OCI-M2 (cell line): ENCODE measurements at regions not wholly inside any gene's neighbourhood (a gene's known extent, or its start where the extent isn't known, plus 50 kb on each side); places are given as distances from the start of the nearest gene placed in this dataset.
"Not testable (repeated sequence)": the region's sequence is repeated elsewhere in the genome, so short reads cannot be mapped to it uniquely, and the experiment has no call there.

Experiments used
- DNase-seq: peaks from one replicate; lab custom pipeline; 2025; ENCODE audit not compliant: unreplicated experiment; lab: John Stamatoyannopoulos, UW

DNA sequence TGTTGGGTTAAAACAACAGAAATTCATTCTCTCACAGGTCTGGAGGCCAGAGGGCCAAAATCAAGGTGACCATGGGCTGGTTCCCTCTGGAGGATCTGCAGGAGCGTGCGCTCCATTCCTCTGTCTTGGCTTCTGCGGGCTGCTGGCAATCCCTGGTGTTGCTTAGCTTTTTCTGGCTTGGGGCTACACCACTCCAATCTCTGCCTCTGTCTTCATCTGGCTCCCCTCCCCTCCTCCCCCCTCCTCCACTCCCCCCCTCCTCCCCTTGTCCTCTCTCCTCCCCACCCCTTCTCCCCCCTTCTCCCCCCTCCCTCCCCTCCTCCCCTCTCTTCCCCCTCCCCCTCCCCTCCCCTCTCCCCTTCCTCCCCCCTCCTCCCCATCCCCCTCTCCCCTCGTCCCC lies 321.3 kb upstream of the ARID1B start:
- DNase-seq: no peak

DNA sequence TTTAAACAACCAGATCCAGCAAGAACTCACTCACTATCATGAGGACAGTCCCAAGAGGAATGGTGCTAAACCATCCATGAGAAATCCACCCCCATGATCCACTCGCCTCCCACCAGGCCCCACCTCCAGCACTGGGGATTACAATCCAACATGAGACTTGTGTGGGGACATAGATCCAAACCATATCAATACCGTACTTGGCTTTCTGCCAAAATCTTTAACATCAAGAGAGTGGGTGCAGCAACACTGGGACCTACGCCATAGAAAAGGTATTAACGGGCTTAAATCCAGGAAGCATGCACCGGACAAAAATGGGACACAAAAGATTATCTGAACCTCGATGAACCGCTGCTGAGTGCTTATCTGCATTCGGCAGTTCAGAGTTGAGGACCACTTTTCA lies 322.3 kb upstream of the ARID1B start:
- DNase-seq: no peak

DNA sequence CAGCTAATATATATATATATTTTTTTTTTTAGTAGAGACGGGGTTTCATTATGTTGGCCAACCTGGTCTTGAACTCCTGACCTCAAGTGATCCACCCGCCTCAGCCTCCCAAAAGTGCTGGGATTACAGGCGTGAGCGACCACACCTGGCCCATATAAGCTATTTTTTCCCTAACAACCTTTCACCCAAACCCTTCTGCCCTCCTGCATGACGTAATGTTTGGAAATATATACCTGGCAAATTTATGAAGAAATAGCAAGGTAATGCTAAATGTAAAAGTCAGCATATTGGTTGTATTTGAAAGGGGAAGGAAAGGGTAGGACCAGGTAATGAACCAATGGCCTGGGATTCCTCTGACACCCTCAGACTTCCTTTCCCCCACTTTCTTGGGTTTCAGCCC lies 325.5 kb upstream of the ARID1B start:
- no peak for DNase-seq

DNA sequence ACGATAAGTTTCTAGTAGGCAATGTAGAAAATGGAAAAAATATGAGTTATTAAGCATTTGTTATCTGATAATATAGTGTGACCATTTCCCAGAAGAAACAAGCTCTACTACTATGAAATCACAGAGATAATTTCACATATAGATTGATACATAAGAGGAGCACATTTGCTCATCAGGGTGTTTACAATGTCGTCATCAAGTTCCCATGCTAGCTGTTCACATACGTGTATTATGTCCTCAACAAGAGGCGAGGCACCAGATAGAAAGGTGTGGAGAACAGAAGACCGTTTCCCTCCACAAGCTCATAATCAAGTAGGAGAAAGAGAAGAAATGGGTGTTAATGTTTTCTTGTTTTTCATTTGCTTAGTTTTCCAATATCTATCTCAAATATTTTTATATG lies 326.1 kb upstream of the ARID1B start:
- DNase-seq: no peak

DNA sequence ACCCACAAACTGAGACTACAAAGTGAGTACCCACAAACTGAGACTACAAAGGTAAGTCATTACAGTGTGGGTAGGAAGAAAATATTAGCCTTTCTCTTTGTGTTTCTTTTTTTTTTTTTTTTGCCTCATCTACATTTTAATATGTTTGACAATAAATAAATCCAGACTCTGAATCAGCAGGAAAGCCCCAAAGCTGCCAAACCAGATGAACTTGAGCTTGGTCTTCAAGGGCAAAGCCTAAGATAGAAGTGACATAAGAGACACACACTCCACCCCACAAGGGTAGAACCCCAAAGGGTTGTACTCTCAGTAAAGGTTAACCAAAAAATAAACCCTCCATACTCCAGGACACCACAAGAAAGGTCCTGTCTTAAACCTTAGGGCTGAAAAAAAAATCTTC lies 326.8 kb upstream of the ARID1B start:
- DNase-seq: no peak

DNA sequence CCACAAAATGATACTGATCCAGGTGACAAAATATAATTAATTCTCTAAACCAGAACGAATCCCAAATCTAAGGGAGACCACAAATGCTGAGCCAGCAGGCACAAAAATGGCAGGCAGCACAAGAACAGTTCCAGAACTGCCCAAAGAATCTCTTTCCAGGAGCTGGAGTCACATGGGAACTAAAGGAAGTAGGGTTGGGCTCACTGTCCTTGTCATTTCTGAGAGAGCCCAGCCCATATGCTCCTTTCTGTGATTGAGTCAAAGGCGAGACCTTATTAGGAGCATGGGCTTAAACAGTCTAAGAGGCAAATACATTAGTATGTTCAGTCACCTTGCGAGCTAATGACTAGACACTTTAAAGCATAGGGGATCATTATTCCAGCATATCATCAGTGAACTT lies 327.6 kb upstream of the ARID1B start:
- no peak for DNase-seq

DNA sequence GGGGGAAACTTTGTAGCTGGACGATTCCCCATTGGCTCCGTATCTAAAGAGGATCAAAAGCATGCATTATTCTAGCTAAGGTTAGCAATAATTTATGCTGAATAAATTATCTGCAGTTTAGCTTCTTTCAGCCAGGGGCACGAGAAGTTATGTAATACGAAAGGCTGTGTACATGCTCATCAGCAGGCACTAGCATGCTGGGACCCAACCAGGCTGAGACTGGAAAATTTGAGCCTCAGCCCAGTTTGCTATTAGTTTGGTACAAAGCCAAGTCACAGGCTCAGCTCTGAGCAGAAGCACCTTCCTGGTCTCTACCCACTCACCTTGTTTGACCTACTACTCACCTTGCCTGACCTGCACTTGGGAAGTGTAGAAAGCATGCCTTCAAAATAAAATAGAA lies 328.1 kb upstream of the ARID1B start:
- DNase-seq: no peak

DNA sequence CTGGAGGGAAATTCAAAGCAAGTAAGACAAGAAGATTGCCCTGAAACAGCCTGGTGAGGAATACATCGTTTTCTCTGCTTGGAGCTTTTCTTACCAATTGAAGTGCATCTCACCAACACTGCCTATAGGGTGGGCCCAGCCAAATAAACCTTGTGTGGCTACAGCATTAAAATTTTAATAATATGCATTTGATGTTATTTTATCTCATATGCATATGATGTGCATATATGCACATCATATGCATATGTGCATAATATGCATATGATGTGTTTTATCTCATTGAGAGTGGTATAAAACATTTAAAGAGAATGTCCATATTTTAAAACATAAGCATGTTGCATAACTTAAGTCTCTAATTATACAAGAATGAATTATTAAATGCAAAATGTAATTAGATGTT lies 328.6 kb upstream of the ARID1B start:
- no peak for DNase-seq

DNA sequence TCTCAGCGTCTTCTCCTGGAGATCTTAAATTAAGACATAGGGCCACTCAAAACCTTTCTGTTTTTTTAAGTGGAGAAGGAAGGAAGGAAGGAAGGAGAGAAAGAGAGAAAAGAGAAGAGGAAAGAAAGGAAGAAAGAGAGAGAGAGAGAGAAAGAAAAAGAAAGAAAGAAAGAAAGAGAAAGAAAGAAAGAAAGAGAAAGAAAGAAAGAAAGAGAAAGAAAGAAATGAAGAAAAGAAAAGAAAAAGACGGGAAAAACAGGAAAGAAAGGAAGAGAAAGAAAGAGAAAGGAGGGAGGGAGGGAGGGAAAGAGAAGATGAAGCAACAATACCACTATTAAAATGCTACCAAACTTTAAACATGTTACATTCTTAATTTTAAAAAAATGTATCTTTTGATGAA lies 336.5 kb upstream of the ARID1B start:
- no peak for DNase-seq

DNA sequence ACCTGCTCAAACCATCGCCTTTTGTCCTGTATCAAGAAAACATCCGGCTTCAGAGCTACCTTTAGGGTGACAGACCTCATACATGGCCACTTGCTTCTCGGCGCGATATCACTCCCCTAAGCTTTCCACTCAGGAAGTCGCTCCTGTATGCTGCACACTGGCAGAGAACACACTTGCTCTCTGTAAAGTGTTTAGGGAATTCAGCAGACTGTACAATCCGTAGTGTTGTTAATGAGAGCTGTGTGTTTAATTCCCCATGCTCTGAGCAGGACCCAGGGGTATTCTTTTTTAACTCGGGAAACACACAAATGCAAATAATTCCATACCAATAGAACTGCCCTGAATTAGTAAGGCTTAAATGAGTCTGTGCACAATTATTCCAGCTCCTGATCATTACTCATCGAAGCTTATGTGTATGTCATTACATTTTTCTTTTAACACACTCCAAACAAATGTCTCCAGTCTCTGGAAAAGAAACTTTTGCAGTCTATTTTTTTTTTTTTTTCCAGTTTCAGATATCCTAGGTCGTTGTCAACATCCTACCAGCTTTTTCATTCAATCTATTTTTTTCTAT lies 338.7 kb upstream of the ARID1B start:
- DNase-seq: no peak

DNA sequence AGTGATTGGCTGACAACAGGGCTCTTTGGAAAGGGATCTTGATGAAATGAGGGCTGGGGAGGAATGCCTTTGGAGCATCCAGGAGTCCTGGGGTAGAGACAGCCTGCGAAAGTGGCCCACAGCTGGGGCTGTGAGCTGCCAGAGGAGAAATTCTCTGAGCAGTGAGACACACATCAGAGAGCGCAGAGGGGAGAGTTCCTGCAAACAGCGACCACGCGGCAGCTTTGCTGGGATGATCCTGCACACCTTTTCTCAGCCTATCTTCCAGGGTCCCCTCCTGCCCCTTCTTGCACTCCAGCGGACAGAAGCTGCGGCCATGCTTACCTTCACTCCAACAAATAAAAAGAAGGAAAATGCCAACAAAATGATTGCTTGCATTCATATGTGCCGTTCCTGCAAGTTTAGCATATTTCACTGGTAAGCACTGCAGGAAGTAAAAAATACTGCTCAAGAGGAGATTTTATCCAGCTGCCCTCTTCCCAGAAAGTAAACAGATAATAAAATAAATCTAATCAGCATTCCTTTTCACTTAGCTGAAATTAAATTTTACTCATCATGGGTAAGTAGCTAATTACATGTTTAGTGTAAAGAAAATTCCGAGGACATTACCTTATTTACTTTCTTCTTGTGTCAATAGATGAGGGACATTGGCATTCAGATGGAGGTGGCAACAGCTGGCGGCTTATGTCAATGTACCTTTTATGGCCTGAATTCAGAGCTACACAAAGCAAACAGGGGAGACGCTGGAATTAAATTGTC lies 339.9 kb upstream of the ARID1B start:
- no peak for DNase-seq

DNA sequence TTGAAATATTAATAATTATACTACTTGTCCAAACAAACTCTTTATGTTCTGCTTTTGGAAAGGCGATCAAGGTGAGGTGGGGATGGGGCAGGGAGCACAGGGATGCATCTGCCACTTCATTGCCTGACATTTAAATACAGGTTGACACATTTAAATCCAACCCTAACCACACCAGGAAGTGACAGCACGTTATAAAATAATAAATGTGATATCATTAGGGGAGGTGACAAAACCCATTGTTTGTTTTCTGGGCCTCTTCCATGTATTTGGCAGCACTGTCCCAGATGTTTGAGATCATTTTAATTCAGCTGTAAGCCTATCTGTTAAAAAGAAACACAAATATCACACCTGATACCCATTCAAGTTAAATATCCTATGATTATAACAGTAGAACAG lies 342.4 kb upstream of the ARID1B start:
- DNase-seq: no peak

DNA sequence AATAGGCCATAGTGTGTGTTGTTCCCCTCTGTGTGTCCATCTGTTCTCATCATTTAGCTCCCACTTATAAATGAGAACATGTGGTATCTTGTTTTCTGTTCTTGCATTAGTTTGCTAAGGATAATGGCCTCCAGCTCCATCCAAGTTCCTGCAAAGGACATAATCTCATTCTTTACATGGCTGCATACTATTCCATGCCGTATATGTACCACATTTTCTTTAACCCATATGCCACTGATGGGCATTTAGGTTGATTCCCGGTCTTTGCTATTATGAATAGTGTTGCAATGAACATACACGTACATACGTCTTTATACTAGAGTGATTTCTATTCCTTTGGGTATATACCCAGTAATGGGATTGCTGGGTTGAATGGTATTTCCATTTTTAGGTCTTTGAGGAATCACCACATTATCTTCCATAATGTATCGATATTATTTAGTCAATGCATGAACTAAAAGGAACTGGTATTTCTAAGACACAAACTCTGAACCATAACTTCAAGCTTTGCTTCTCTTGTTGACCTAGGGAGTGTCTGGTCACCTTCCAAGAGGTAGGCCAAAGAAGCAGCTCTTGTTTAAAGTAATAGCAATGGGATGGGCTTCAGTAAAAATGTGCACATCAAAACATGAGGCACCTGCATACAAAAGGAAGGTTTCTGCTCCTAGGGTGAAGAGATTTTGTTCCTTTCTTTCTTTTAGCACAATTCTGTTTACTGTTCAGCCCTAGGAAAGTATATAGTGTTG lies 343.0 kb upstream of the ARID1B start:
- no peak for DNase-seq

DNA sequence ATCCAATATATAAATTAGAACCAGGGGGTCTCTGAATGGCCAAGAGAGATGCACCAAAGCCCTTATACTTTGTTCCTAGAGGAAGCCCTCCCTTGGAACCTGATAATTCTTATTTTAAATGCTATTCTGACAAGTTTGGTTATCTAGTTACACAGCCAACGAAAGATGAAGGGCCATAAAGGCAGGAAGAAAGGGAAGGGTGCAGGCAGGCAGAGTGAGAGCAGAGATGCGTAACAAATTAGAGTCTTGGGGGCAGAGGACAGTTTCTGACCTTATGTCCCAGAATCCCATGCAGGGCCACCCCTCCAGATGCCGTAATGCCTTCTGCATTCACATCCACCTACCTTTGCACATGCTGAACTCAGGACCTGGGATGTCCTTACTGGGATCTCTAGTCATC lies 344.6 kb upstream of the ARID1B start:
- no peak for DNase-seq

DNA sequence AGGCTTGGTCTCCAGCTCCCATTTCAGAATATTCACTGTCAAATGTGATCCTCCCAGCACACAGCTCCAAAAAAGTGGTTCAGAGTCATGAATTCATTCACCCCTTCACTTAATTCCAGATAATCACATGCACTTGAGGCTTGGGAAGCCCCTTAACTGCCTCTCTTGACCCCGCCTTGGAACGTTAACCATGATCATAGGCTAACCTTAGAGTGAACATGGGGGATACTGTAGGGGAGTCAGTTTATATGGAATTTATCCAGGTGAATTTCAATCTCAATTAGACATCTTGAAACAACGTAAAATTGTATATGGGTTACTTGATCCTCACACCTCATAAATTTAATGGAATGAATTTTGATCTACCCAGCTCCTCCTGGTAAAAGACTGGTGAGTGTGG lies 346.8 kb upstream of the ARID1B start:
- no peak for DNase-seq

DNA sequence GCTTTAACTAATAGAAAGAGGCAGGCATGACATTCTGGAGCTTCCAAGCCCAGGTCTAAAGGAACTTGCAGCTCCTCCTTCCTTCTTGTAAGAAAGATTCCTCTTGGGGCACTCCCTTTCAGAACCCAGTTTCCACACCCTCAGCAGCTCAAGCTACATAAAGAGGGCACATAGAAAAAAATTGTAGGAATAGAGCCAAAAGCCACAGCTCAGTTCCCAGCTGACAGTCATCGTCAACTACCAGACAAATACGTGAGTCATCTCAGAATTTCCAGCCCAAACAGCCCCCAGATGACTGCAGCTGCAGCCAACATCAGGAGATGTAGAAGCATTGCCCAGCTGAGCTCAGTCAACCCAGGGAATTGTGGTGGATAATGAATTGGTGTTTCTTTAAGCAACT lies 349.8 kb upstream of the ARID1B start:
- no peak for DNase-seq

DNA sequence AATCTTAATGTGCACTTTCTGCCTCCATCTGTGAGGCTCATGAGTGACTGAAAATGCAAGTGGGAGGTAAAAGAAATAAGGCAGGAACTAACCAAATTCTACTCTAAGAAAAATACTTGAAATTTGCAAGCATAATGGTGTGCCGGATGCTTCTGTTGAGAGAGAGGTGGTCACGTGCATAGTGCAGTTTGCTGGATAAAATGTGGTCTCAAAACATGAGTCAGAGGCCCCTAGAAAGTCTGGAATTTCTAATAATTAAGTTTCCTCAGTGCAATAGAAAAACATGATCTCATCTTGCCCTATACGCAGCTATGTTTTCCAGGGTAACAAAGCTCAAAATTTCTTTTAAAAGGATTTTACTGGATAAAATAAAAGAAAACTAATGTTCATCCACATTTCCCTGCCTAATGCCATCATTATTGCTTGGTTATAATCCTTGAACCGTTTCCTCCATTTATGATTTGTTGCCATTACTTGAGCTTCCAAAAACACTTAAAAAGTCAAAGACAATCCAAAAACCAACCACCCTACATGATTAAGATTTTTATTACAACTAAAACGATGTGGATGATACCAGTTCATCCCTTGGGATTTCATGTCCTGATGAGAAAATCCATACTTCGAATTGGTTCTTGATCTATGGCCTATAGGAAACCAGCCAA lies 351.7 kb upstream of the ARID1B start:
- DNase-seq: no peak

DNA sequence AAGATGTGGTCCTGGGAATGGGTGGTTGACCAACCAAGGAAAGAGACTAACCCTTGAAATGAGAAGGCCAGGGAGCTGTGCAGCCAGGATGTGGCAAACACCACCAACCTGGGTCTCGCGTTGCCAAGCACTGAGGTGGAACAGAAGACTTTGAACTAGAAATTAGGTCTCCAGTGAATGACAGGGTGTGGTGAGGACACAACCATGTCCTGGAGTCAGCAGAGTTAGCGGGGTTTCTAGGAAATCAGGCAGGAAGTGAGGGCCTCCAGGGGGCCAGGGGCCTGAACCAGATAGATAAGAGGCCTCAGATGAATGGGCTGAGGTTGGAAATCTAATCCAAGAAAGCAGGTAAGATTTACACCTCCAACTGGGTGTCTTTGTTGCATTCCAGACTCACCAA lies 353.3 kb upstream of the ARID1B start:
- DNase-seq: no peak

DNA sequence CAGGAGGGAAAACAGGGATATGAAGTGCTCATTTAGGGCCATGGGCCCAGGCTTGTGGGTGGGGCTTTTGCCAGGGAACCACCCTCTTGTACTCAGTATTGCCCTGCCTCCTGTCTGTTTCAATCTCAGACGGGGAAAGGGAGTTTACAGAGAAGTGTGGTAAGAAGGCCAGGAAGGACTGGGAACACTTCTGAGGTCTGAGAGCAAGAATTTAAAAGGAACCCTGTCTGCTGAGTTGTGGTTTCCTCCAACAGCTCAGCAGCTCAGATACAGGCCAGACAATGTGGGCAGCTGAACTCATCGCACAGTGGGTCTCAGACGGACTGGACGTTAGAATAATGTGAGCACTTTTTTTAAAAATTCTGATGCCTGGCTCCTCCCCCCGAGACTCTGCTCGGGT lies 354.1 kb upstream of the ARID1B start:
- DNase-seq: no peak

DNA sequence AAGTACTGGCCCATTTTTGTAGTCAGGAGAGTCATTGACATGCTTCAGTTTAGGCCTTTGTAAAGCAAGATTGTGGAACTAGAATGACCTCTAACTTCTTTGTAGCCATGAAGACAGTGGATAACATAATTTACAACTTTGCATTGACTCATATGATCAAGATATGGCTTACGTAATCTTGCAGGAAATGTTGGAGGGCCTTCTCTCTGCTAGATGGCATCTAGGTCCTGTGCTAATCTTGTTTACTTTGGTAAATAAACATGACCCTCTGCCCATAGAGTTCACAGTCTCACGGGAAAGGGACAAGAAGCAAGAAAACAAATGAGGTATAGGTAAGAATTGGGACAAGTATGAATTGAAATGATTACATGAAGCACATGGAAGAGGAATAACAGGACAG lies 355.2 kb upstream of the ARID1B start:
- no peak for DNase-seq

DNA sequence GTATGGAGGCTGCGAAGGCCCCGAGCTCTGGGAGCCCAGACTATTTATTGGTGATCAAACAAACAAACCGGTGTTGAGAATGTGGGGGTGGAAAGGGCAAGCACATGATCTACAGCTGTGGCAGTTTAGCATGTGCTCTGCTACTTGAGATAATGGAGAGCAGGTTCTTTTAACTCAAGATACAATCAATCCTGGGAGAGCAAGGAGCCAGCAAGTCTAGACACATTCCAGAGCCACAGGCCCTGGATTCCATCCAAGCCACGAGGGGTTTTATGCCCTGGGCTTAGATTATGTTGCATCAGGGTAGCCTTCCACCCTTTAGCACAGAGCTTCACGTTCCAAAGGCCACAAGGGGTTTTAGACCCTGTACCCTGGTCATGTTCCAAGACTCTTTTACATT lies 355.9 kb upstream of the ARID1B start:
- not testable (repeated sequence) for DNase-seq
